GM12872 (cell line): ENCODE measurements at regions not wholly inside any gene's neighbourhood (a gene's known extent, or its start where the extent isn't known, plus 50 kb on each side); places are given as distances from the start of the nearest gene placed in this dataset.

Experiments
- CTCF ChIP-seq: IDR thresholded peaks from 3 replicates; pipeline ENCODE4 v1.5.1; 2011; ENCODE audit warnings: low read depth, mild to moderate bottlenecking, low read length, moderate library complexity; ENCODE audit not compliant: insufficient read depth

- TF ChIP-seq CTCF = no peak
Measured at GRCh38 chr3:170636400-170636973, 50.6 kb upstream of the SLC7A14 start.
